Heart left ventricle (tissue), 13 donors: ENCODE measurements at regions not wholly inside any gene's neighbourhood (a gene's known extent, or its start where the extent isn't known, plus 50 kb on each side); places are given as distances from the start of the nearest gene placed in this dataset.

Experiments used
- POLR2A ChIP-seq, 2 donors: fragments of 450-650 bp; IDR thresholded peaks; one replicate each; pipeline ENCODE4 v1.6.1; 2017; ENCODE audit warnings: antibody characterized with exemption in 2 of 2, mild to moderate bottlenecking in 2 of 2, moderate library complexity in 2 of 2
- TF ChIP-seq, protein P1 (sequence below), 12 donors: fragments of 200-600 bp; sonication (generic) in 4 of 12; IDR thresholded peaks; one replicate each; pipeline versions ENCODE4 v1.5.0 to v1.8.0; 2018 to 2022; ENCODE audit warnings: antibody characterized with exemption in 12 of 12, mild to moderate bottlenecking in 5 of 12
- donor health status: ischemic (EF 13 %, LVEDD 7.1; RV severe dilation, severe dysfunction).
- donor health status: DM: no; HTN: yes; CAD: no.
- donor health status: DM: no; HTN: no; CAD: no.
- donor health status: ischemic (EF 25% LVEDD 6.9; RV normal size, moderate dysfunction).
- donor health status: ischemic (EF 25% LVEDD 5.7; RV mildly dilated, moderate dysfunction).
- donor health status: ischemic (EF 35%, LVEDD 5.7; RV mildly dilated, moderate dysfunction).
- donor health status: nonischemic (EF 11% LVEDD 7.7; RV severe dilation, severe dysfunction).
- donor health status: DM: yes; HTN: yes; CAD: no.
- donor health status: PGD.
- donor health status: ischemic (EF 29% LVEDD 5.4; RV normal size, mild dysfunction).
- donor health status: nonischemic (EF 23%, LVEDD 6.1; RV moderate dilation, normal function).

DNA sequence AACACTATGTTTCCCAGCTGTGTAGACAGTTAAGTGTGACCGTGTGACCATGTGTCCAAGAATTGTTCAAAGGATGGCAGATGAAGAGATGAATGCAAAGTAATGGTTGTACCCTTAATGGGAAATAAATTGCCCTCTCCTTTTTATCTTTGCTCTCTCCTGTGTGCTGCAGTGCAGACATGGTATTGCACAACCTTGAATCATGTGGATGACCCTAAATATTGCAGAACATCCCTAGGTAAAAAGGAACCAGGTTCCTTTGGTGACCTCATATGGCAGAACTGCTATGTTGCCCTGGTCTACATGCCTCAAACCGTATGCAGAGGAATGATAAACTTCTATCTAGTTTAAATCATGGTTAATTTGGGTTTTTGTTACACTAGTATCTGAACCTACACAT, 81.7 kb upstream of the CTNND2 start:
- TF ChIP-seq POLR2A (IDR thresholded peaks at IDR 0.05): no peak
- TF ChIP-seq, protein P1, sequence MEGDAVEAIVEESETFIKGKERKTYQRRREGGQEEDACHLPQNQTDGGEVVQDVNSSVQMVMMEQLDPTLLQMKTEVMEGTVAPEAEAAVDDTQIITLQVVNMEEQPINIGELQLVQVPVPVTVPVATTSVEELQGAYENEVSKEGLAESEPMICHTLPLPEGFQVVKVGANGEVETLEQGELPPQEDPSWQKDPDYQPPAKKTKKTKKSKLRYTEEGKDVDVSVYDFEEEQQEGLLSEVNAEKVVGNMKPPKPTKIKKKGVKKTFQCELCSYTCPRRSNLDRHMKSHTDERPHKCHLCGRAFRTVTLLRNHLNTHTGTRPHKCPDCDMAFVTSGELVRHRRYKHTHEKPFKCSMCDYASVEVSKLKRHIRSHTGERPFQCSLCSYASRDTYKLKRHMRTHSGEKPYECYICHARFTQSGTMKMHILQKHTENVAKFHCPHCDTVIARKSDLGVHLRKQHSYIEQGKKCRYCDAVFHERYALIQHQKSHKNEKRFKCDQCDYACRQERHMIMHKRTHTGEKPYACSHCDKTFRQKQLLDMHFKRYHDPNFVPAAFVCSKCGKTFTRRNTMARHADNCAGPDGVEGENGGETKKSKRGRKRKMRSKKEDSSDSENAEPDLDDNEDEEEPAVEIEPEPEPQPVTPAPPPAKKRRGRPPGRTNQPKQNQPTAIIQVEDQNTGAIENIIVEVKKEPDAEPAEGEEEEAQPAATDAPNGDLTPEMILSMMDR (IDR thresholded peaks at IDR 0.05): no peak
